ENCODE measurements at regions not wholly inside any gene's neighbourhood (a gene's known extent, or its start where the extent isn't known, plus 50 kb on each side); places are given as distances from the start of the nearest gene placed in this dataset.

DNA sequence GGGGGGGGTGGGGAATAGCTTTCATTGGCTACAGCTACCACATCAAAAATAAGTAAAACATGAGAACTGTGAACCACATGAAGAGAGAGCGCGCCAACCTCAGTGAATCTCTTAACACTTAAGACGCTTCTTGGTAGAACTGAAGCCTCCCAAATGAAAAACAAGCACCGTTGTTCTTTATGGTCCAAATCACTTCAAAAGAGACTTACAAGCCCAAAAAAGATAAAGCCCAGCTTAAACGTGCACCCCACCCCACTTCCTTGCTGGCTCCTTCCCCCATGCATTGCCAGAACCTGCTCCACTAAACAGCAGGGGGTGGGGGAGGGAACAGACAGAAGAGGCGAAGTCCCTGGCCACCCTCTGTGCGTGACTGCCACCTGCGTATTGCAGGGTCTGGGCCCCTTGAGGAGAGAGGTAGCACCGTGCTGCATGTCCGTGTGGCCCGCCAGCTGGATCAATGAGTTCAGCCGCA lies 479.1 kb downstream of the FOXO1 start:
- no peak for TF ChIP-seq GATA3 (IDR thresholded peaks at IDR 0.05; ENCODE audit: low read depth, low read length)
- no peak for TF ChIP-seq GATA2 (IDR thresholded peaks at IDR 0.05; ENCODE audit: low read depth, low read length)

All from SH-SY5Y (cell line).